ENCODE measurements at regions not wholly inside any gene's neighbourhood (a gene's known extent, or its start where the extent isn't known, plus 50 kb on each side); places are given as distances from the start of the nearest gene placed in this dataset.
"Not testable (repeated sequence)": the region's sequence is repeated elsewhere in the genome, so short reads cannot be mapped to it uniquely, and the experiment has no call there.

- in situ Hi-C loops (cut with MboI; ENCODE audit: low sequenced_read_pairs) = loop anchor here (25.0 kb wide), 1 partner anchor 468 kb away; no protein-coding TSS in a partner anchor
These were observed 172.9 kb downstream of the TMEM26 start for GRCh38 chr10:61280303-61280702.

DNA sequence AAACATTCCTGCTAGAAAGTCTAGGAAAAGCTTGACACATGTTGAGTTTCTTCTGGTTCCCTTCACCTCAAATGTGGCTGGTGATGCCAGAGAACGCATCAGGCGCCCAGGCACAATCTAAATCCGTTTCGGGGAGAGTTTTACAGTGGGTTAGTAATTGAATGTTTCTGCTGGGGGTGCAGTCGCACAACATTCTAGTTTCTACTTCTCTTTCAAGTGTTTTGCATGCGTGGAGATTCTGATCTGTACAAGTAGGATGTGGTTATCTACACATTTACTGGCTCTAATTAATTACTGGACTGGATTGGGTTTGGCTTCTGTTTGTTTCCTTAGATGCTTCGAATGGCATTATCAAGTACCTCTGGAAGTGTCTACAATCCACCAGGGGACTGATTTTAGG lies 173.8 kb downstream of the TMEM26 start:
- in situ Hi-C loops (cut with MboI; ENCODE audit: low sequenced_read_pairs) = loop anchor here (25.0 kb wide), 1 partner anchor 467 kb away; no protein-coding TSS in a partner anchor

DNA sequence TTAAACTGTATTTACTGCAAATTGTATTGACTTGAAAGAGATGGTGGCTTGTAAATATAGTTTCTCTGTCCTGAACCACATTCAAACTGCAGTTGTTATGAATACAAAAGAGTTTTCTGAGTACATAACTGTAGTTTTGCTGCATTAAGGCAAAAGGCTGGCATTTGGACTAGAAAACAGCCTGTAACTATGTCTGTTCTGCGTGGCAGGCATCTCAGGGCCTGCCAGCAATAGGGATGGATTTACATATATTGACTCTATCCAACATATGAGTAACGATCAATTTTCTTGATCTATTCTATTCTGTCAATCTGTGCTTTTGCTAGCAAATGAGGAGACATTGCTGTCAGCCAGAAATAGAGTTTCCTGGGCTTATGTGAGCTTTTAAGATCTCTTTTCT lies 174.6 kb downstream of the TMEM26 start:
- in situ Hi-C loops (cut with MboI; ENCODE audit: low sequenced_read_pairs) = loop anchor here (25.0 kb wide), 1 partner anchor 466 kb away; no protein-coding TSS in a partner anchor

- in situ Hi-C loops (cut with MboI; ENCODE audit: low sequenced_read_pairs) = no loop called here
These were observed 180.4 kb downstream of the TMEM26 start for GRCh38 chr10:61272781-61273180.

GRCh38 chr10:61271127-61271780 lies 181.9 kb downstream of the TMEM26 start:
- in situ Hi-C loops (cut with MboI; ENCODE audit: low sequenced_read_pairs) = no loop called here

- in situ Hi-C loops (cut with MboI; ENCODE audit: low sequenced_read_pairs) = no loop called here
These were observed 189.7 kb downstream of the TMEM26 start for GRCh38 chr10:61263518-61263917.

- in situ Hi-C loops (cut with MboI; ENCODE audit: low sequenced_read_pairs) = no loop called here
These were observed 190.5 kb downstream of the TMEM26 start for GRCh38 chr10:61262486-61263261.

DNA sequence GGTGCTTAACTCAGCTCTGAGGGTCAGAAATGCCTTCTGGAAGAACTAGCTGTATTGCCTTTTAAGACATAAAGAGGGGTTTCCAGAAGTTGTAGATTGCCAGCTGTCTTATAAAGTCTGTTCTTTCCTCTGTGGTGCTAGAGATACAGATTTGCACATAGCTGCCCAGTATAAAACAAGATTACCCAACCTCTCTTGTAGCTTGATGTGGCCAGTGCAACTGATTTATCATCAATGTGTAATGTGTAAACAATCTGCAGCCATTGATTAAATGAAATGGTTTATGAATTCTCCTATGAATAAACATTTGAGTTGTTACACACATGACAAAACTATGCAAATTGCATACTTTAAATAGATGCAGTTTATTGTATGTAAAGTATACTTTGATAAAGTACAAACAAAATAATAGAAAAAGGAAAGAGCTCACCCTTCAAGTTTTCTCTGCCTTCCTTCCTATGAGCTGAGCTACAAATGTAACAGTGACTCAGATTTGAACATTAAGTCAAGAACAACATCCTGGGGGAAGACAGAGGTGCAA lies 195.2 kb downstream of the TMEM26 start:
- in situ Hi-C loops (cut with MboI; ENCODE audit: low sequenced_read_pairs) = no loop called here

- in situ Hi-C loops (cut with MboI; ENCODE audit: low sequenced_read_pairs) = no loop called here
These were observed 196.0 kb downstream of the TMEM26 start for GRCh38 chr10:61257136-61257535.

- in situ Hi-C loops (cut with MboI; ENCODE audit: low sequenced_read_pairs) = not testable (repeated sequence)
These were observed 200.9 kb downstream of the TMEM26 start for GRCh38 chr10:61252326-61252725.

- in situ Hi-C loops (cut with MboI; ENCODE audit: low sequenced_read_pairs) = no loop called here
These were observed 202.1 kb downstream of the TMEM26 start for GRCh38 chr10:61251089-61251488.

DNA sequence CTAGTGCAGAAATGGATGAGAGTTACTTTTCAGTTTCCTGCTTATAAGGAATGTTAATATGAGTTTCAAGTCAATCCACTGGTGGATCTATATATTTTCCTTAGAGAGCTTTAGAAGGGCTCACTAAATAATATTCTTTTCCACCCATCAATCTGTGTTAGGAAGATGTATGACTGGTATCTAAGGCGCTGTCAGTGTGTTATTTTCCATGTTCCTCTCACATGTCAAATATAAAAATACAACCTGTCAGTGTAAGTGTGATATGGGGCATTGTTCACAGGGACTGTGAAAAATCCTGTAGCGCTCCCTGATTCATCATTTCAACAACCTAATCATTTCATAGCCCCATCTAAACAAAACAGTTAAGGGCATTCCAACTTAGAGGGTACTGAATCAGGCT lies 203.1 kb downstream of the TMEM26 start:
- in situ Hi-C loops (cut with MboI; ENCODE audit: low sequenced_read_pairs) = no loop called here

DNA sequence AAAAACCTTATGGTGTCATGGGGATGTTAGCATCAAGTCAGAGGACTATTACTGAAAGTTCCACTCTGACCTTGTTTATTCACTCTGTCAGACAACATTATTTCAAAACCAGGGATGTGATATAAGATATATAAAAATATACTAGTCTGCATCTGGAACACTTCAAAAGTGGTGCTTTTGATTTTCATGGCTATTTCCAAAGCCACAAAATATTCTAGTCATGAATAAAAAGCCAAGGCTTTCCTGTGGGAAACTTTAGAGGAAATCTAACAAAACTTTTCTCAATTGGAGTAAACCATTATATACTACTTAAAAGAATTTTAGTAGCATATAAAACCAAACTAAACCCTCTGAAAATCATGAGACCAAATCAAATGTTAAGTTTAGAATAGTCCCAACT lies 205.2 kb downstream of the TMEM26 start:
- in situ Hi-C loops (cut with MboI; ENCODE audit: low sequenced_read_pairs) = no loop called here

GRCh38 chr10:61244261-61244775 lies 208.9 kb downstream of the TMEM26 start:
- in situ Hi-C loops (cut with MboI; ENCODE audit: low sequenced_read_pairs) = no loop called here

DNA sequence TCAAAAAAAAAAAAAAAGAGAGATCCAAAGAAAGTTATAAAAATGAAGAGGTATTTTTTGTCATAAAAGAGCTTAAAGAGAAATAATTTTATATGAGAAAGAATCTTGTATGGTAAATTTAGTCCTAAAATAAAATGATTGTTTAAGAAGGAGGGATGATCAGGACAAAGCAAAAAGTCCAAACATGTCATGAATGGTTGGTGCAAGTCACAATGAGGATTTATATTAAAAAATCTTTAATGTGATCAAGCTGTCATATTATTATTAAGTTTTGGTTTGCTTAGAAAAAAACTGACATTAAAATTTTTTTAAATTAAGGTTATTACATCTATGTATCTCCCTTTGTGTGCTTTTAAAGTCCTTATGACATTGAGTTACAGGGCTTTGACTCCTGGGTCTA lies 220.4 kb downstream of the TMEM26 start:
- in situ Hi-C loops (cut with MboI; ENCODE audit: low sequenced_read_pairs) = no loop called here

- in situ Hi-C loops (cut with MboI; ENCODE audit: low sequenced_read_pairs) = no loop called here
These were observed 227.2 kb downstream of the TMEM26 start for GRCh38 chr10:61225939-61226338.

GRCh38 chr10:61223576-61223975 lies 229.6 kb downstream of the TMEM26 start:
- in situ Hi-C loops (cut with MboI; ENCODE audit: low sequenced_read_pairs) = no loop called here

DNA sequence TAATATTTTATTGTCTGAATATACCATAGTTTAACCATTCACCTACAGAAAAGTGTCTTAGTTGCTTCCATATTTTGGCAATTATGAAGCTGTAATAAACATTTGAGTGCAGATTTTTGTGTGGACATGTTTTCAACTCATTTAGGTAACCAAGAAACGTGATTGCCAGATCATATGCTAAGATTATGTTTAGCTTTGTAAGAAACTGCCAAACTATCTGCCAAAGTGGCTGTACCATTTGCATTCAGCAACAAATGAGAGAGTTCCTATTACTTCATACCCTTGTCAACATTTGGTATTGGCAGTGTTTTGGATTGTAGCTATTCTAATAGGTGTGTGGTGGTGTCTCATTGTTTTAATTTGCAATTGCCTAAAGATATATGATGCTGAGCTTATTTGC lies 233.5 kb downstream of the TMEM26 start:
- in situ Hi-C loops (cut with MboI; ENCODE audit: low sequenced_read_pairs) = no loop called here

GRCh38 chr10:61217851-61218565 lies 235.2 kb downstream of the TMEM26 start:
- in situ Hi-C loops (cut with MboI; ENCODE audit: low sequenced_read_pairs) = no loop called here

DNA sequence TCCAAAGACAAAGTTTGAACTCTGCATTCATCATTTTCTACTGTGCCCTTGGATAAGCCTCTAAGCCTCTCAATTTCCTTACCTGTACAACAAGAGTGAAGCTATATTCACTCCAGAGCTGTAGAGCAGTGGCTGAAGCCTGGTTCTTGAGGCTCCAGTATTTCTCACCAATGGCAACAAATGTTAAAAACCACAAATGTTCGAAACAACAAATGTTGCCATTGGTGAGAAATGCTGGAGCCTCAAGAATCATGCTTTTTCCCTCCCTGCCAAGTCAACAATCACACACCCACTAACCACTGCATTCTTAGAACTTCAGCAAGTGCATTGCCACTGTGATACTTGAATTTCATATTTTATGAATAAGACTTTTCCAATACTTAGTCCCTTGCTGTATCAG lies 237.9 kb downstream of the TMEM26 start:
- in situ Hi-C loops (cut with MboI; ENCODE audit: low sequenced_read_pairs) = no loop called here

DNA sequence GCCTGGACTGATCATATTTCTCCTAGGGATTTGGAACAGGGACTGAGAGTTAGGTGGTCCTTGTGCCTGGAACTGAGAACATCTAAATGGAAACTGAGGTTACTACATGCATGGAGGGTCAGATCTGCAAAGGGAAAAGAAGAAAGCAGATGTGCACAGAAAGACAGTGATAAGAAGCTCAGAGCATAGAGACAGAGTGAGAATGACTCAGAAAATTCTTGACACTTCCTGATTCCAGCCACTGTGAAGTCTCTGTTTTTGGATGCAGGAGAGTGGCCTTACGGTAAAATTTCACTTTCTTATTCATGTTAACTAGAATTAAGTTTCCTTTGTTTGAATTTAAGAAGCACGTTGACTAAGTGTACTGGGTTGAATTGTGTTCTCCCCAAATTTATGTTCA lies 241.7 kb downstream of the TMEM26 start:
- in situ Hi-C loops (cut with MboI; ENCODE audit: low sequenced_read_pairs) = no loop called here
